Stimulated activated CD4-positive, alpha-beta T cell treated with anti-CD3 and anti-CD28 coated beads, Interleukin-4, amount 100 ng/mL, for 24 hours (primary cell): ENCODE measurements at regions not wholly inside any gene's neighbourhood (a gene's known extent, or its start where the extent isn't known, plus 50 kb on each side); places are given as distances from the start of the nearest gene placed in this dataset.

Source experiments
- DNase-seq: peaks from one replicate; pipeline ENCODE4 v3.0.0-alpha.2; 2020

DNA sequence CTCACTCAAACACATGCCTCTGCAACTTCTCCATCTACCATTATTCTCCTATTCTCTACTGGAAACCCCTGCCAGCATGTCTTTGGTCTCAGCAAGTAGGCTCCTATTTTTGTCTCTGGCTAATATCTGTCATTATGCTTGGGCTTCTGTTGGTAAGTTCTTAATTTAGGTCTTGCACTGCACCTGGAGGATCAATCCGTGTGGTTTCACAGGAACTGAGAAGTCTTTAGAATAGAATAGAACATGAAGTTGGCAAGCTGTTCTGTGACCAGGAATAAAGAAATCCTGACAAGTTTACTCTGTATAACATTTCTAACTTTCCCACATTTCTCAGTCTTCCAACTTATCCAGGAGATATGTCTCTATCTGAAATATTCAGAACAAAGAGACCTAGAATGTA lies 219.5 kb upstream of the GYPC start:
- no peak for DNase-seq

DNA sequence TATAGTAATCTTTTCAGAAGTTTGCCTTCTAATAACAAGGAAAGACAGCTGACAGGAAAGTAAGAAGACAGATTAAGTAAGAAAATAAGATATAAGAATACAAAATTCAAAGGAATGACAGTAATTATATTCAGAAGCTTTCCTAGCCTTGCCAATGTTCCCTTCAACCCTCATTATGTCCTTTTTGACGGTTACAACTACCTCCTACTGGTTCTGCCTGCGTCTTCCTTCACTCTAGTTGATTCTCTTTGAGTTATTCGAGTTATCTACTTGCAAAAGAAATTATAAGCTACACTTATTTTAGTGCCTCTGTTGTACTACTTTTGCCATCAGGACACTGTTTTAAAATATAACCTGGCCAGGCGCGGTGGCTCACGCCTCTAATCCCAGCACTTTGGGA lies 218.9 kb upstream of the GYPC start:
- no peak for DNase-seq

DNA sequence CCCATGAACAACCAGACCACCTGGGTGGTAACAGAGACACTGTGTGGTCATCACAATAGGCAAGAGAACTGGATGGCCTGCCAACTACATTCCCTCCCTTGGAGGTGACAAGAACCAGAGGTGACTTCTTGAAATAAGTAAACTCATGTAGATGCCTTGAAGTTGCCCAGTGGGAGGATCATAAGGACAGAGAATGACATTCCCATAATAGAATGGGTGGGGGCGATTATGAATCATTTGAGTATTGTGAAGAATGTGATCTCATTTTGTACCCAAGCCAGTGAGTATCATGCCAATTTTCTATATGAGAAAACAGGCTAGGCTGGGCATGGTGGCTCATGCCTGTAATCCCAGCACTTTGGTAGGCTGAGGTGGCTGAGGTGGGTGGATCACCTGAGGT lies 211.4 kb upstream of the GYPC start:
- DNase-seq: no peak

DNA sequence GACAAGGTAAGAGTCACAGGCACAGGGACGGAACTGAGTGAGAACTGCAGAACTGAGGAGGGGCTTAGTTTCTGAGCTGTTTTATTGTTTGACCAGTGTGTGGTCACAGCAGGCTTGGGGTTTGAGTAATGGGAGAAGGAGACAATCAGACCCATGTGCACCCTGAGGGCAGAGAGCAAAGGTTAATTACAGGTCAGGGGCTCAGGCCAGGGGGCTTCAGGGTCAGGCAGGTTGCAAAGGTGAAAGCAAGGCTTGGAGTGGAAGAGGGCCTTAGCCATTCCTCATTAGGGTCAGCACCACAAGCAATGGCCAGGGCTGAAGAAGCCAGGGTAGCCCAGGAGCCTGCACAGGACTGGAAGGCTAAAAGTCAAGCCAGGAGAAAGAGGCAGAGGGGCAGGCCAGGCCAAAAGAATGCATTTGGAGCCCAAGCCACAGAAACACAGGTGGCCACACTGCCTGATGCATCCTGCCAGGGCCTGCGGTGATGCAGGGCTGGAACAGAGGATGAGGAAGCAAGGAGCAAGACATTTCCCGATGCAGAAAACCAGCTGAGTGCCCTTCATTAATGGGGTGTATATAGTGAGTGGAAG lies 209.8 kb upstream of the GYPC start:
- no peak for DNase-seq

DNA sequence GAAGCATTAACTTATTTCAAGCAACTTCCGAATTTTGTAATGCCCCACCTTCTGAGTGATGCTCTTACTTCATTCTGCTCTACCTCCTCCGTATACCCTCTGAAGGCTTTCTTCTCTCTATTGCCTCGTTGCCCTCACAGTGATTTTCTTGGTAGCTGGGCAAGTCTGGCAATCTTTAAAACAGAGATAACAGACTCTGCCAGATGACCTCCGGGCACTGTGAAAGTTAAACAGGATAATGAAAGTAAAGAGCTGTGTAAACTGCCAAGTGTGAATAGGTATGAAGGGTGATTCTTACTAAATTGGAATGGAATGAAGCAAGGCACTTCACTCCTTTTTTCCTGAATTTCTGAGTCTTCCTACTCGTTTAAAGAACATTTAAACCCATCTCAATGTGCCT lies 207.3 kb upstream of the GYPC start:
- DNase-seq: no peak

DNA sequence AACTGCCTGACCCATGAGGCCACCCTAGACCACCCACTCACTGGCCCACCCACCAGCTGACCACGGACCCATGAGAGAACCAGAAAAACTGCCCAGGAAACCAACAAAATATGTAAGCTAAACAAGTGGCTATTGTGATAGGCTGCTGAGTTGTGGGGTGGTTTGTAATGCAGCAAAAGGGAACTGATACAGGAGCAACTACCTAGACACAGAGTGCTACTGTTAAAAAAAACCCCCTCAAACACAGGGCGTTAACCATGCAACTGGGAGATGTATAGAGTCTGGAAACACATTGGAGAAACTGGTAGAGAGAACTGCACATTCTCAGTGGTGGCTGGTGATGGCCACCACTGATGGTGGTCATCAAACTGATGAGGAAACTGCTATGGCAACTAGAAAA lies 206.3 kb upstream of the GYPC start:
- no peak for DNase-seq

DNA sequence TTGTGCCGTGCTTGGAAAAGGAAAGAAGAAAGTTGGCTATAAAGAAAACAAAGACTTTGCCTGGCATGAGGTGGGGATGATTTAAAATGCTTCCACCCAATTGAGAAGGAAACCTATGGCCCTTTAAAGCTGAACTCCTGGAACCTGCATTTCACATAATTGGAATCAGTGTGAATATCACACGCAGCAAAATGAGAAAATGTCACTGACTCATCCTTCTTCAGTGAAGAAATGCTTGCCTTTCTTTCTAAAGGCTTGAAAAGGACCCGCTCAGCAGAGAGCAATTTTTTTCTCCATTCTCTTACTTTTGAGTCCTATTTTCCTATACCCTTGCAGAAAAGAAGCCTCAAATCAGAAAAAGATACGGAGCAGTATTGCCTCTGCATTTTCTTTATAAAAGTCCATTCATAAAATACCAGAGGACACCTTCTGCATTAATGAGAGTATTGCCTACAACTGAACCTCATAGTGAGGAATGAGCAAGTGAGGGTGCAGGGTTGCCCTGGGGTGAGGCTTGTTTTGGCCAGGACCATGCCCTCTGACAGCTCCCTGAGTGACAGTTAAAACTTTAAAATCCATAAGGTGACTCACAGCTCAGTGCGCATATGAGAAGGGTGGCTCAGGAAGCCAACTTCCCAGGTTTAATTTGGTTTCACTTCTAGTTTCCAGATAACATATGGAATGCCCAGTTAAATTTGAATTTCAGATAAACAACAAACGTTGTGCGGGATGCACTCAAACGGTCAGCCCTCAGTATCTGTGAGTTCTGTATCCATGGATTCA lies 191.9 kb upstream of the GYPC start:
- DNase-seq: no peak

DNA sequence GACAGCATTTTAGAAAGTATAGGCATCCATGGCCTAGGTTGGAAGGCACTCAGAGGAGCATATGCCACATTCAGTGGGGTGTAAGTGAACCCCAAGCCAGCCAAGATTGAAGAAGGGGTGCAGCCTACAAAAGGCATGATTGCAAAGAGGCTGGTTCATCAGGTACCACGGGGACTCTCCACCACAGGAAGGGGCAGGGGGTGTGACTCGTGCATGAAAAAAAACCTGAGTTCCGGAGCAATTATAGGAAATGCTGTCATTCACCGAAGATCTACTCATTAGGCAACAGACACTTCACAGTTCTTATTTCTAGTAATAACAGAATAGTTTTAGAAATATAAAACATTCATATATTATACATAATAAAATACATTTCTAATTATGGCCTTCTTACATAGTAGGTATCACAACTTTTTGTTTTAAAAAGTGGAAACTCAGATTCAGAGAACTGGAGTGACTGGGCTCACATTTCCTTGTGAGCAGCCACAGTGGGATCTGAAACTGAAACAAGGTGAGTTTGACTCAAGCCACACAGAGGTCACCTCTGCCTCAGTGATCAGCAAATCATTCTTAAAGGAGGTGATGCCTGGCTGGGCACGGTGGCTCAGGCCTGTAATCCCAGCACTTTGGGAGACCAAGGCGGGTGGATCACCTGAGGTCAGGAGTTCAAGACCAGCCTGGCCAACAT lies 188.4 kb upstream of the GYPC start:
- DNase-seq: no peak

DNA sequence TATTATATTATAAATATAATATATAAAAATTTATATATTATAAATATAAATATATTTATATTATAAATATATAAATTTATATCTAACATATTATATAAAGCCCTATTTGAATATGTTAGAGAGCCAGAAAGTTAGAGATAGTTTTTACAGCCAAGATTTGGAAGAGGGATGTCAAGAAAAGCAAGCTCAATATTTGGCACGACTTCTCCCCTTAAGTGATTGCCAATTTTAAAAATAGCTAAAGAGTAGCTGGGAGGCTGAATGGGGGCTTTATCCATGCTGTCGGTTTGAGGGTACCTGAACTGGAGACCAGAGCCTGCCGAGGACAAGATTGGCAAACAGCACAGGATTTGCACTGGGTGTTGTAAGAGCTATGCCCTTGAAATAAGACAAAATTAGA lies 180.9 kb upstream of the GYPC start:
- no peak for DNase-seq

DNA sequence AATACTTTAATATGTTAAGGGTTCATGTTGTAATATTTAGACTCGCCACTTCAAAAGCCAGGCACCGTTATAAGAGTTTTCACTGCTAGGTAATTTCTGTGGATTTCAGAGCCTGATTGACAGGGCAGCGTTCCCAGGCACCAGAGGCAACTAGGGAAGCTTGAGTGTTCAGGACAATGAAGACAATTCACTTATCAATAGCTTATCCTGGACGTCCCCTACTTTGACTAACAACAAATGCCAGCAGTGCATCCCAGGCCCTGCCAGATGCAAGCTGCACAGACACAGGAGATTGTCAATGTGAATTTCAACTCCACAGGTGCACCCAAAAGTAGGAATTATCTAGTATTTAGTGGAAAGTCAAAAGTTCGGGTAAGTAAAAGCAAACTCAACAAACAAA lies 179.3 kb upstream of the GYPC start:
- no peak for DNase-seq

DNA sequence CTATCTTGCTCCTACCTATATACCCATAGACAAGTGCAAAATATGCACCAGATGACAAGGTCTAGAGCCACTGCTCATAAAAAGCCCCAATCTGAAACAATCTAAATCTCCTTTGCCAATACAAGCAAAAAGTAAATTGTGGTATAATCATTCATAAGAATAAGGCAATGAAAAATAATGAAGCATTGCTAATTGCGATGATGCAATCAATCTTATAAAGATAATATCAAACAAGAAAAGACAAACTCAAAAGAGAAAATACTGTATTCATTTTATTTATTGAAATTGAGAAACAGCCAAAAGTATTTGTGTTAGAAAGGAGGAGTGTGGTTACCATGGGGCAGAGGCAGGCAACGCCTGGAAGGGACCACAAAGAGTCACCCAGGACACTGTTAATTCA lies 175.9 kb upstream of the GYPC start:
- no peak for DNase-seq

DNA sequence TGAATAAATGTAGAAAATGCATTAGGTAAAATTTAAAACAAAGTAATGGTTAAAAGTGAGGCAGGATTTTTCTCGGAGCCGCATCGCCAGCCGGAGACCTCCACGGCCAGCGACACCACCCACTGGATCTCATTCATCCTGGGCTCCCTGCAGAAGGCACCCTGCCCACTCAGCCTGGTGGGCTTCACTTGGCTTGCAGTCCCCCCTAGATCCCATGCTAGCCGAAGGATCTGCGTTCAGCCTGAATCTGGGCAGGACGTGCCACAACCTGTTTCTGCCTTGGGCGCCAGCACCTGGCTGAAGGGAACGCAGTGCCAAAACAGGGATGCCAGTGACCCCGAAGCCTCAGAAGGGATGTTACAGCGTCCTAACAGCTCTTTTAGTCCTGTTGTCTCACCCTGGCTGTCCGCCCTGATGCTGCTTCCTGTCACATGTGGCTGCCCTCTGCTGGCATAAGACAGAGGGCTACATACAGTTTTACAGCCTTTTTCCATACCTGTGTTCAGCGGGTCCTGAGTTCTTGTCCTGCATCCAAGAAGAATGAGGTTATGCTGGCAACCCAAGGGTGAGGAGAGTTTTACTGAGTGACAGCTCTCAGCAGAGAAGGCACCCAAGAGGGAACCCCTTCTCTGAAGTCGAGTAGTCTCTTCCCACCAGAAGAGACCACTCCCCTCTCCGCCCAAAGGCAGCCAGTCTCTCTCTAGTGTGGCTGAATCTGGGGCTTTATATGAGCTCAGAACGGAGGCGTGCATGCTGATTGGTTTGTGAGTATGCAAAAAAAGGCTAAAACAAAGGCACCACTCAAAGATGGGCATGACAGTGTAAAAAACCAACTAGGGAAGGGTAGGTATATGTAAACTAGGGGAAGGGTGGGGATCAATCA lies 173.1 kb upstream of the GYPC start:
- DNase-seq: no peak

DNA sequence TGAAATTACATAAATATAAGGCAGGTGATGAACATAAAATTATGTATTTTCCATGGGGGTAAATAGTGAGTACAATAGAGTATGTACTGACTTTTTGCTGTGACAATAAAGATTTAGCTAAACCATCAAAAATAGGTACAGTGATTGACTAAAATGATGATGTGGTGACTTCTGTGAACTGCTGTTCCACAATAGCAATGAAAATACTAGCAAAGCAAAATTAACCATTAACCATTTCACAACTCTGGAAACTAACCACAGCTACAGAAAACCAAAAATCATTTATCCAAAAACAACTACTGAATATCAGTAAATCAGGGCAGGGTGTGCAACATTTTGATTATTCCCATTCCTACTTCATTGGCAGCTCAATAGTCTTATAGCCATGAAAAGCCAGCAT lies 161.4 kb upstream of the GYPC start:
- DNase-seq: no peak

DNA sequence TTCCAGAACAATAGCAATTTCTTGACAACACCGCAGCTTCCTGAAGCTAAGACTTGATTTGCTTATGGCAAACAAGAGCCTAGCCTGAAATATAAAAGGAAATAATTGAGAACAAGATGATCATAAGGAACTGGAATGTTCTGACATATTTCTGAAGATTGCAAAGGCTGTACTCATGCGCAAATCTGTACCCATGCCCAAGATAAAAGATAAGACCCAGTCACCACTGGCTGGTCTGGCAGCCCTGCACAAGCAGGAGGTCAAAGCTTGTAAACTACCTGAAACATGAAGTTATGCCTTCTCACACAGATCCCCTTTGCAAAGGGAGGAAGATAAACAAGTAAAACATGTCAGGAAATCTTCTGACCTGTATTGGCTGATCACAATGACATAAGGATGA lies 160.8 kb upstream of the GYPC start:
- DNase-seq: no peak

DNA sequence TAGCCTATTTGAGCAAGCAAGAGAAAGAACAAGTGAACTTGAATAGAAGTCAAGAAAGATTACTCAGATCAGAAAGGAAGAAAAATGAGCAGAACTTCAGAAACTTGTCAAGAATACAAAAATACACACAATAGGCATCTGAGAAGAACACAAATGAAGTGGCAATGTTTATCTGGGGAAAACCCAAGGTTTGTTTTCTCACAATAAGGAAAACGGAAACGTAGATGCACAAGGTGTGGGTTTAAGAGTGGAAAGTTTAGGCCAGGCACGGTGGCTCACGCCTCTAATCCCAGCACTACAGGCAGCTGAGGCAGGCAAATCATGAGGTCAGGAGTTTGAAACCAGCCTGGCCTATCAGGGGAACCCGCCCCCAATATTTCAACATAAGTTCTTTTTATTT lies 159.5 kb upstream of the GYPC start:
- DNase-seq: no peak

DNA sequence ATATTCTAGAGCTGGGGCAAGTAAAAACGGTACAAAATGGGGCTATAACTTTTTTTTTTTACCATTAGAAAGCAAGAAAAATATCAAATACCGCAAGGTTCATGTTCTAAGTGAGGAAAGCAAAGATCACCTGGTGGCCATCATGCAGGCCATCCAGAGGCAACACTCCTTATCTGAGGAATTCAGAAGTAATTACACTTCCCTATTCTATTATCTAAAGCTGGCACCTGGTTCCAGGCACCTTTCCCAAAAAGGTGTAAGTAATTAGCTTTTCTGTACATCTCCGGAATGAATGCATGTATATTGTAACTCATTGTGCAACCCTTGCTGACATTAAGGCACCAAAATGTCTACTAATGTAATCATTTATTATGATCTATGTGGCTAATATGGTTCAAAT lies 152.5 kb upstream of the GYPC start:
- DNase-seq: no peak

DNA sequence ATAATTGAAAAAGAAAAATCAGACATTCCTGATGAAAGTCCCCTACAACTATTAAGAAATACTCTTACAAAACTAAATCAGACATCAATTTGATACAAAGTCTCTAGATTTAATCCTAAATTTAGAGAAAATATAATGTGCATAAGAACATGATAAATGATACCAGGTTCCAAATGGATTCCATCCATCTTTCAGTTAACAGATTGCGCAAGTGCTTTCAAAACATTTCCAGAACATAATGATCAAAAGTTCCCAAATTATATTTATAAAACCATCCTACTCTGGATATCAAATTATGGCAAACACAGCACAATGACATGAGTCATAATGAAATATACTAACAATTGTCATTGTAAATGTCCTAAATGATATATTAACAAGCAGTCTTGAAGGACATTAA lies 151.0 kb upstream of the GYPC start:
- DNase-seq: no peak

DNA sequence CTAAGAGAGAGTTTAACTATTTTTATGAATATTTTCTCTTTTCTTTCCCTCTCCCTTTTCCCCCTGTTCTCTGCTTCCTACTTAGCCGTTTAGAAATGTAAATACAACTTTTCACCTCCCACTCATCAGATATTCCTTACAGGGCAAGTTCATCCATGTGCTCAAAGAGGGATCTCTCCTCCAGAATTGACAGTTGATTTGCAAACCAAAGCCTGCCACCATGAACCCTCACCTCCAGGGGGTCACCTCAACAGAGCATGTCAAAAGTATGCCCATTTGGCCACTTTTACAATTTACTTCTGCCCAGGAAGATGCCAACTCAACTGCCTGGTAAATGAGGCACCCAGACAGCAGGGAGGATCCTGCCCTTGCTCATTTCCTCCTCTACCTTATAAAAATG lies 149.2 kb upstream of the GYPC start:
- DNase-seq: no peak

DNA sequence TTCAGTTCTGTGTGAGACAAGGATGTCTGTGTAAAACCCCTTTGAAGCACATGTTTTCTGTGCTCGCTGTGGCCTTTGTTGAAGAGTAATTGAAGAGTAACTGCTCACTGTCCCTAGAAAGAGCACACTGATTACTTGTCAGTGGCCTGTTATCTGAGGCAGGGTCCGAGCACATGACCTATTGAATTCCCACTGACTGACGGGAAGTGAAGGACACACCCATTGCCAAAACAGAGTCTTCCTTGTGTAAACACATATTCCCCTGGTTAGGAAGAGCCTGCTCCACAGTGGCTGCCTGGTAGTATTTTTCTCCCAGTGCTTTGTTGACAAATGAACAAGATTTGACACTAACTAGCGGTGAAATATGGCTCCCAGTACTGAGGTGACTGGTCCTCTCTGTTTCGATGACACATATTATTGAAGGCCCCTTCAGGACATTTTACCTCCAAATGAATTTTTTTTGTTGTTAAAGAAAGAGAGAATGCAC lies 148.5 kb upstream of the GYPC start:
- DNase-seq: no peak

DNA sequence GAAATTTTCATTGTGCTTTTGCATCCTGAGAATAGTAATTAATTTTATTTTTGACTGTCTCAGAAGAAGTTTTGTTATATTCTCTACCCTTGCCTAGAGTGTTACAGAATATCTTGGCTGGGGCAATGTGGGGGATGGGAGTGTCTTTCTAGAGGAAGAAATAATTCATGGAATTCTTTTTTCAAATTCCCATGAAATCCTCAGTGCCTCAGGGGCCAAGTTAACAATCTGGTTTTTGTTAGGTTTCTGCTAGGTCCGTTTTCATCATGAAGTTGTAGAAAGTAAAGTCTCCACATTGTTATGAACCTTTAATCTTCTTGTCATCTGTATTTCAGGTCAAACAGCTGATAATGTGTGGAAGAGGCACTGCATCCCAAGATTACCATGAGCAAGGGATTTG lies 145.6 kb upstream of the GYPC start:
- DNase-seq: no peak

DNA sequence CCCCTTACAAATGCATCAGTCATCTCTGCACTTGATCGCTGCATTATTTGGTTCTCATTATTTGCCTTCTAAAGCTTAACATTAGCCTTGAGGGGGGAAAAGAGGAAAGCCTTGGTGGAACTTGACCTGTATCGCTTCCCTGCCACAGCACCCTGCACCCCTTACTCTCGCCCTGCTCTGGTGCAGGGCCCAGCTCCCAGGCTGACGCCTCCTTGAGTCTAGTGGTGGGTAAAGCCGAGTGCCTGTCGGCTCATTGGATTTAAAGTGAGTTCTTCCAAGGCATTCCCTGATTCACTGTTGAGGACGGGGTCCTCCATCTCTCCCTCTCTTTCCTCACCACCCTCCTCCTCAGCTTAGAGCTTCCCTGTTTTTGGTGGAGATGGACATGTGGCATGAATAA lies 145.0 kb upstream of the GYPC start:
- no peak for DNase-seq

DNA sequence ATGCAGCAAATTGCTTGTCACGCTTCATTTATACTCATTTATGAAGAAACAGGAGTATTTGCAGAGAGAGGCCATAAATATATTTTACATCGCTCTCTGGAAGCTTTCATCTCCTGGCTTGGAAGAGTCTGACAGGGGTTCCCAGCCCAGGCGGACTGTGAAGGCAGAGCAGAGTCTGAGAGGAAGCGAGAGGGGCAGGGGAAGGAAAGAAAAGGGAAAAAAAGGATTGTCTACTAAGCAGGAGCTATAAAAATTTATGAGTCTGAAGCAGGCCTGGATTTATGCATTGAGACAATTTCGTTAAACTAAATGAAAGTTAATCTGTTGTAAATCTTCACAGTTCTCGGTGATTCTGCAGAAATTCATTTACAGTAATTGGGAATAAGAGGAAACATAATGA lies 143.9 kb upstream of the GYPC start:
- no peak for DNase-seq

DNA sequence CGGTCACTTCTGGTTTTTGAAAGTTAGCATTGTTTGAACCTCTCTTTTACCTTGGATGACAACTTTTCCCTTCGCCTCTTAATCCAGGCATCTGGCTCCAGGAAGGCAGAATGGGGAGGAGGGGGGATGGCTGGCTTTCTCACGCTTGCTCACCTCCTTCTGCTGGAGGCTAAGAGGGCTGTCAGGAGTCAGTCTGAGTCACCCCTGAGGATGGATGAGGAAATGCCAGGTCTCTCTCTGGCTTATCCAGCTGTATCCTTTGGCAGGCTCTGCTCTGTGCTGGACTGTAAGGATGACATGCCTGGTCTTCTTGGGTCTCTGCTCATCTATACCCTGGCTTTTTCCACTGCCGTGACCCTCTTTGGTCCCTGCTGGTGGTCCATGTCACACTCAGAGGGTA lies 142.9 kb upstream of the GYPC start:
- DNase-seq: no peak
